HG03095 (cell line): ENCODE measurements at regions not wholly inside any gene's neighbourhood (a gene's known extent, or its start where the extent isn't known, plus 50 kb on each side); places are given as distances from the start of the nearest gene placed in this dataset.

ENCODE experiments used
- ATAC-seq: cut with Tn5 transposase; IDR thresholded peaks from one replicate; pipeline ENCODE4 v1.9.1; 2021; ENCODE audit warnings: moderate library complexity; ENCODE audit not compliant: unreplicated experiment

GRCh38 chr10:33754052-33754451 lies 419.6 kb upstream of the NRP1 start:
- ATAC-seq: no peak

- no peak for ATAC-seq
Observed at GRCh38 chr10:33753389-33753788, 418.9 kb upstream of the NRP1 start.

GRCh38 chr10:33749790-33750189 lies 415.3 kb upstream of the NRP1 start:
- ATAC-seq: no peak

DNA sequence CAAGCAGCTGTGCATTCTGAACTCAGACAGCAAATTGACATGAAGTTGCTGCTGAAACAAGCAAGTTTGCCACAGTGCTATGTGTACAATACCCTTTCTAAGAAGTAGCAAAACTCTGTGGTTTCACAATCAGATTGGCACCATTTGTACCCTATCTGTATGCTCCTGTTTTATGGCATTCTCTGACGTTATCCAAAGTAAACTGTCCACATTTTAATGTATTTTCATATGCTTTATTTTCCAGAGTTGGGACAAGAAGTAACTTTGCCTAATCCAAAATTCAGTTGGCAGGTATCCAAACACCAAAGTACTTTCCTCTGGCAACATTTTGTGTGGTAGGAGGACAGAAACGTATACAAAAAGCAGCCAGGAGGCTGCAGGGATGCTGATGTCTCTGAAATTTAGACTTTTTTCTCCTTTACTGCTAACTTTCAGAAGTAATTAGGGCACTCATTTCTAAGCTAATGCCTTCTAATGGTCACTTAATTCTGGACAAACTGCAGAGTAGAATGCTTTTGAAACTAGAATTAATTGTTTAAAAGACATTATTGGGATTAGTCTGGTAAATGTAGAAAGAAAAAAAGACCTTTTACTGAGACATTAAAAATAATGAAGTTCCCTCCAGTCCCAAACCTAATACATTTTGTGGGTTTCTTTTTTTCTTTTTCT lies 414.7 kb upstream of the NRP1 start:
- ATAC-seq: no peak

DNA sequence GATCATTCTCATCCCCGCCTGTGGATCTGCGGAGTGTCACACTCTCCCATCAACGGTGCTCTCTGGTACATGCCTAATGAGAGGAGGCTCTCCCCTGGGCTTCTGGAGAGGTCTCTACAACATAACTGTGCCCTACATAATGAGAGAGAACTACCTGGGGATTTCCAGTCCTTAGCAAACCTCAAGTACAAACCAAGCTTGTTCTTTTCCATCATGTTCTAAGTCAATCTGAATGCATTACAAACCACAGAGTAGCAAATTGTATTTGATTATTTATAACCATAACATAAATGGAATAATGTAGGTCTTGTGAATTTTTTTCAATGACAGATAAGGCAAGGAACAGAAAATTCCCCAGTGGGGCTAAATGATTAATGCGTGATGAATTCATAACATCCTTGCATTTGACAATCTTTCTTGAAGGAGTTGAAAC lies 412.4 kb upstream of the NRP1 start:
- no peak for ATAC-seq

GRCh38 chr10:33746186-33746585 lies 411.7 kb upstream of the NRP1 start:
- ATAC-seq: no peak

GRCh38 chr10:33743429-33743857 lies 409.0 kb upstream of the NRP1 start:
- no peak for ATAC-seq

DNA sequence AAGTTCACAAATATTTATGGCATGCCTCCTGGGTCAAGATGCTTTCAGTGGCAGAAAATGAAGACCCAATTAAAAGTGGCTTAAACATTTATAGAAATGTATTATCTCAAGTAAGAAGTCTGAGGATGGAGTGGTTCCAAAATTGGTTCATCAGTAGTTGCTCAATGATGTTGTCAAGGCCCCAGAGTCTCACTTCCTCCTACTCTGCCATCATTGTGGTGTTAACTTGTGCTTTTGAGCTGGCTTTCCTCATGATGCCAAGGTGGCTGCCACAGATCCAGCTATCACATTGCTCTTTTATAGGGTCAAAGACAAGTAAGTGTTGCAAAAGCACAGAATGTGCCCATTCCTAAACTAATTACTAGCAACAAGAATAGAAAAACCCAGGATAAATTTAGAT lies 404.6 kb upstream of the NRP1 start:
- no peak for ATAC-seq

DNA sequence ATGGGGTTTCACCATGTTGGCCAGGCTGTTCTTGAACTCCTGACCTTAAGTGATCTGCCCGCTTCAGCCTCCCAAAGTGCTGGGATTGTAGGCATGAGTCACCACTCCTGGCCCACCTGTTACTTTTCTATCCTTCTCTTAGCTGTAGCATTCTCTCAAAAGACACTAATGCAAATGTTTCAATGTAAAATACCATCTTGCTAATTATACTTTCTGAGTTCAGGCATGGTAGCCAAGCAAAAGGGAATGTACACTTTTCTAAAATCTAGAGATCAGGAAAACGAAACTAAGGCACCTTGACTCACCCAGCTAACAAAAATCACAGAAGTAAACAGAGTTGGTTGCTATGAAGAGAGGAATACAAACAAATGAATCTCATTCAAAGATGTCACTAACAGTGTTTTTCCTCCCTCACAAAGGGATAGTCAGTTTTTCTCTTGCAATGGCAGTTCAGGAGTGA lies 401.0 kb upstream of the NRP1 start:
- no peak for ATAC-seq

GRCh38 chr10:33734393-33735155 lies 400.1 kb upstream of the NRP1 start:
- ATAC-seq: no peak

DNA sequence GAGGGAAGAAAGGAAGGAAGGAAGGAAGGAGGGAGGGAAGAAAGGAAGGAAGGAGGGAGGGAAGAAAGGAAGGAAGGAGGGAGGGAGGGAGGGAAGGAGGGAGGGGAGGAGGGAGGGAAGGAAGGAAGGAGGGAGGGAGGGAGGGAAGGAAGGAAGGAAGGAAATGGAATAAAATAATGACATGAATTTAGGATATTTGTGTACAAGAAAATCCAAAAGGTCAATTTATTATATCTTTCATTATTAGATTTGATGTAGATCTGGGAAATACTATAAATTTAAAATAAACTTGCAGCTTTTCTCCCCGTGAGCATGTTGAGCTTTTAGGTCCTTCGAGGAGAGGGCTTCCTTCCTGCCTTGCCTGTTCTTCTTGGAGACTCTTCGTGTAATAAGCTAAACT lies 398.6 kb upstream of the NRP1 start:
- ATAC-seq: no peak

GRCh38 chr10:33732161-33732680 lies 397.8 kb upstream of the NRP1 start:
- ATAC-seq: no peak

GRCh38 chr10:33731322-33731721 lies 396.9 kb upstream of the NRP1 start:
- ATAC-seq: no peak

DNA sequence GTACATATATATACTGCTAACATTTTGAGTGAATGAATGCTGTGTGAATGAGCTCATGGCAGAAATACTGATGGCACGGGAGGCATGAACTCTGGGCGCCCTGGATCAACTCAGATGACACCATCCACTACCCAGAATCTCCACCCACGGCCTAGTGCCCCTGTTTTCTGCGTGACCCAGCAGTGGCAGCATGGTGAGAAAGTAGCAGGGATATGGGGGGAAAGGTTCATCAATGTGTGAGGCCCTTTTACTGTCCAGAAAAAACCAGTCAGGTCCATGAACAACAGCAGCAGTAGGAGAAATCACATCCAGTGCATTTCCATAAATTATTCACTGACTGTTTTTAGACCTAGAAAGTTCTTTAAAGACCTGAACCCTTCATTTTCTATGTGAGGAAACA lies 391.0 kb upstream of the NRP1 start:
- ATAC-seq: no peak

DNA sequence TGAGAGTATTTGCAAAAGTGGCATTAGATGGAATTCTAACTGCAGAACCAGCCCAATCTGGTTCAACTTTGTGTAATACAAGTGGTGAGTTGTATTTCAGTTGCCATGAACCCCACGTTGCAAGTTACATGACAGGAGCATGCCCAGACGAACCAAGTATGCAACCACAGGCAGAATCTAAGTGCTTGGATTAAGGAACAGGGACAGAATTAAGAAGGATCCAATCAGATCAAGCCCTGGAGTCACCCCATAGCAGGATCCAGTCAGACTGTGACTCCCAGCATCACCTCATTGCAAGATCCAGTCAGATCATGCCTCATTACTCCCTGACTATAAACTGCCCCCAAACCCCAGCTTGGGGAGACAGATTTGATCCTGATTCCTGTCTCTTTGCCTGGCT lies 388.7 kb upstream of the NRP1 start:
- no peak for ATAC-seq

DNA sequence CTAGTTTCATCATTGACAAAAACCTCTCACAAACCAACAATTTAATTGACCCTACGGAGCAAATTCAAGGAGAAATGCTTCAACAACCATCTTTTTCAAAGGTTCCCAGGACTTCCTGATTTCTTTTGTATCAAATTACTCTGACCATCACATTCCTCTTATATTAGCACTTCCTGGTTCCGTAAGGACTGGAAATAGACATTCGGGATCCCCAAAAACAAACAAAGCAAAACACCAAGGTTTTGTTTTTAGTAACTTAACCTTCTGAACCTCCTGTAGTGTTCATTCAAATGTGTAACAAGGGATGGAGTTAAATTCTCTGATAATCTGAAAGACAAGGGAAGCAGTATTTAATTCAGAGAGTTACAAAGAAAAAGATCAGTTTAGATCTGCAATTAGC lies 387.6 kb upstream of the NRP1 start:
- ATAC-seq: no peak

GRCh38 chr10:33721509-33721908 lies 387.0 kb upstream of the NRP1 start:
- no peak for ATAC-seq

GRCh38 chr10:33720161-33720560 lies 385.7 kb upstream of the NRP1 start:
- ATAC-seq: no peak

GRCh38 chr10:33719005-33719703 lies 384.7 kb upstream of the NRP1 start:
- ATAC-seq: no peak

DNA sequence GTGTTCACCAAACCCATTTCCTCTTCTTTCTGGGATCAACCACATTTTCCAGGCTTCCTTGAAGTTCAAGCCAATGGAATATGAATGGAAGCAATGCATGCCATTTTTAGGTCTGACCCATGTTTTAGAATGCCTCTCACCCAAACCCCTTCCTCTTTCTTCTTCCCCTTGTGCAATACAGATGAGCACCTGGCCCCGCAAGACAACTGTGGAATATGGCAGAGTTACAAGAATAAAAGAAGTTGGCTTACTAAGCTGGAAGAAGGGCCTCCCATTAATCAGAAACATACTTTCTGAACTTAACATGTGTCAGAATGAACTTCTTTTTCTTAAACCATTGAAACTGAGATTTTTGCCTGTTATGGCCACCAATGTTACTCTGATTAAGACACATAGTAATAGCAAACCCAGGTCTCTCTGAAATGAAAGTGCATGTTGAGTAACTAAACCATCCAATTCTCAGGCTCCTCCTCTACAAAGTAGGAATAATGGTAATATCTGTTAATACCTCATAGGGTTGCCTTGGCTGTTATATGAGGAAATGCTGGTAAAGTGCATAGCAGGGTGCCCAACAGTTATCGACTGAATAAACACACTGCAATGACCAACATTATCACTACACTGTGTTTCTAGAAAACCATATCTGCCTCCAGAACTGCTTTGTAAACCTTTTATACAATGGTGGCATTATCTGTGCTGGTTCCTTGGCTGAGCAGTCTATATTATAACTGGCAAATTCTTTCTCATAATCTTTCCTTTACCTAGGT lies 382.2 kb upstream of the NRP1 start:
- no peak for ATAC-seq
